Liver (tissue), 8 donors: ENCODE measurements at regions not wholly inside any gene's neighbourhood (a gene's known extent, or its start where the extent isn't known, plus 50 kb on each side); places are given as distances from the start of the nearest gene placed in this dataset.

Experiments used
- DNase-seq: peaks from one replicate; pipeline ENCODE4 v3.0.0-alpha.2; 2017; ENCODE audit warnings: low spot score
- H3K27ac ChIP-seq, 2 donors: one replicate each; pipeline ENCODE4 v1.7.0; 2013; ENCODE audit warnings: inconsistent platforms in 2 of 2, low read length in 2 of 2, control low read depth in 1 of 2, low read depth in 1 of 2, mild to moderate bottlenecking in 1 of 2
- H3K27me3 ChIP-seq, 4 donors: one replicate each; pipeline versions ENCODE4 v1.6.1 to v1.7.0; 2013; ENCODE audit warnings: low read length in 3 of 4, inconsistent platforms in 1 of 4, mild to moderate bottlenecking in 1 of 4, moderate library complexity in 1 of 4; ENCODE audit not compliant: control insufficient read depth in 4 of 4, insufficient read depth in 4 of 4
- H3K36me3 ChIP-seq, 4 donors: one replicate each; pipeline versions ENCODE4 v1.6.1 to v1.7.0; 2013; ENCODE audit warnings: low read length in 3 of 4, mild to moderate bottlenecking in 3 of 4, low read depth in 1 of 4, moderate library complexity in 1 of 4; ENCODE audit not compliant: control insufficient read depth in 4 of 4, insufficient read depth in 3 of 4
- H3K4me1 ChIP-seq, 4 donors: one replicate each; pipeline versions ENCODE4 v1.6.1 to v1.7.0; 2013; ENCODE audit warnings: low read length in 3 of 4, mild to moderate bottlenecking in 3 of 4, moderate library complexity in 1 of 4; ENCODE audit not compliant: control insufficient read depth in 4 of 4, insufficient read depth in 4 of 4
- H3K4me3 ChIP-seq, 3 donors: one replicate each; pipeline versions ENCODE4 v1.6.1 to v1.7.0; 2013; ENCODE audit warnings: low read length in 3 of 3, control low read depth in 1 of 3, low read depth in 1 of 3, mild to moderate bottlenecking in 1 of 3
- H3K9ac ChIP-seq, 2 donors: one replicate each; pipeline ENCODE4 v1.7.0; 2013; ENCODE audit warnings: low read length in 2 of 2, mild to moderate bottlenecking in 2 of 2, moderate library complexity in 2 of 2, control low read depth in 1 of 2, low read depth in 1 of 2
- H3K9me3 ChIP-seq, 4 donors: one replicate each; pipeline versions ENCODE4 v1.6.1 to v1.7.0; 2013; ENCODE audit warnings: low read length in 3 of 4; ENCODE audit not compliant: control insufficient read depth in 4 of 4
- CTCF ChIP-seq: fragments of 150-350 bp; IDR thresholded peaks from 2 replicates; pipeline ENCODE4 v1.5.1; 2017; ENCODE audit warnings: improper control_type of control experiment, low read depth, low read length; ENCODE audit not compliant: missing input control
- EGR1 ChIP-seq, 2 donors: IDR thresholded peaks; 2 replicates each; pipeline ENCODE4 v1.6.1; 2016 to 2018; ENCODE audit warnings: antibody characterized with exemption in 2 of 2, low read depth in 2 of 2
- FOXA2 ChIP-seq: IDR thresholded peaks from 2 replicates; pipeline ENCODE4 v1.6.1; 2016; ENCODE audit warnings: antibody characterized with exemption
- GABPA ChIP-seq, 2 donors: IDR thresholded peaks in 1 of 2; conservative IDR thresholded peaks in 1 of 2; 2 replicates each; pipeline ENCODE4 v1.6.1; 2016; ENCODE audit warnings: antibody characterized with exemption in 2 of 2, mild to moderate bottlenecking in 1 of 2, moderate library complexity in 1 of 2
- HNF4A ChIP-seq, 2 donors: conservative IDR thresholded peaks; 2 replicates each; pipeline ENCODE4 v1.6.1; 2016; ENCODE audit warnings: antibody characterized with exemption in 2 of 2, mild to moderate bottlenecking in 2 of 2
- JUND ChIP-seq, 2 donors: IDR thresholded peaks; 2 replicates each; pipeline ENCODE4 v1.6.1; 2016; ENCODE audit warnings: antibody characterized with exemption in 2 of 2
- MAX ChIP-seq: IDR thresholded peaks from 2 replicates; pipeline ENCODE4 v1.6.1; 2016; ENCODE audit warnings: antibody characterized with exemption
- NR2F2 ChIP-seq: IDR thresholded peaks from 2 replicates; pipeline ENCODE4 v1.6.1; 2016; ENCODE audit warnings: antibody characterized with exemption
- RAD21 ChIP-seq, 2 donors: IDR thresholded peaks; 2 replicates each; pipeline ENCODE4 v1.6.1; 2016; ENCODE audit warnings: antibody characterized with exemption in 2 of 2, mild to moderate bottlenecking in 2 of 2
- REST ChIP-seq: IDR thresholded peaks from 2 replicates; pipeline ENCODE4 v1.6.1; 2016; ENCODE audit warnings: antibody characterized with exemption, mild to moderate bottlenecking
- RXRA ChIP-seq, 2 donors: IDR thresholded peaks; 2 replicates each; pipeline ENCODE4 v1.6.1; 2017 to 2018; ENCODE audit warnings: antibody characterized with exemption in 2 of 2, mild to moderate bottlenecking in 1 of 2
- SP1 ChIP-seq: IDR thresholded peaks from 2 replicates; pipeline ENCODE4 v1.6.1; 2018; ENCODE audit warnings: antibody characterized with exemption, mild to moderate bottlenecking
- TAF1 ChIP-seq: conservative IDR thresholded peaks from 2 replicates; pipeline ENCODE4 v1.6.1; 2016; ENCODE audit warnings: antibody characterized with exemption, mild to moderate bottlenecking
- YY1 ChIP-seq: IDR thresholded peaks from 2 replicates; pipeline ENCODE4 v1.6.1; 2016; ENCODE audit warnings: antibody characterized with exemption, mild to moderate bottlenecking
- ZBTB33 ChIP-seq: IDR thresholded peaks from 2 replicates; pipeline ENCODE4 v1.6.1; 2016; ENCODE audit warnings: antibody characterized with exemption
- WGBS: extraction: QIAGEN DNeasy Blood & Tissue Kit; methylation state at CpG from one replicate; pipeline ENCODE4 v1.1.7; 2013; 5-methylcytosine and 5-hydroxymethylcytosine counted together
- TF ChIP-seq, protein P1 (sequence below): IDR thresholded peaks from 2 replicates; pipeline ENCODE4 v1.6.1; 2016; ENCODE audit warnings: antibody characterized with exemption
- donor health status: healthy.
- donor health status: healthy.
- donor health status: healthy.
- donor health status: healthy.
- donor health status: healthy.

- WGBS, result 69% methylated on average over 2 of the region's 2 CpGs
These were observed 296.3 kb downstream of the GPAM start for GRCh38 chr10:111887266-111887665.

More at GRCh38 chr10:111887266-111887665, 296.3 kb downstream of the GPAM start:
- no peak for TF ChIP-seq RAD21 (IDR thresholded peaks at IDR 0.05)
- TF ChIP-seq HNF4A (conservative IDR thresholded peaks at IDR 0.05), result no peak
- TF ChIP-seq EGR1 (IDR thresholded peaks at IDR 0.05; ENCODE audit: low read depth in 2 of 2), result no peak
- no peak for TF ChIP-seq CTCF
- TF ChIP-seq MAX, result no peak
- no peak for TF ChIP-seq YY1
- TF ChIP-seq RXRA (IDR thresholded peaks at IDR 0.05), result no peak
- no peak for TF ChIP-seq GABPA (IDR thresholded peaks at IDR 0.05 in 1 of 2, conservative IDR thresholded peaks at IDR 0.05 in 1 of 2)
- no peak for TF ChIP-seq JUND (IDR thresholded peaks at IDR 0.05)
- TF ChIP-seq NR2F2, result no peak
- no peak for TF ChIP-seq TAF1
- TF ChIP-seq ZBTB33, result no peak
- no peak for TF ChIP-seq FOXA2
- TF ChIP-seq, protein P1, sequence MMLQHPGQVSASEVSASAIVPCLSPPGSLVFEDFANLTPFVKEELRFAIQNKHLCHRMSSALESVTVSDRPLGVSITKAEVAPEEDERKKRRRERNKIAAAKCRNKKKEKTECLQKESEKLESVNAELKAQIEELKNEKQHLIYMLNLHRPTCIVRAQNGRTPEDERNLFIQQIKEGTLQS, result no peak
- TF ChIP-seq SP1, result no peak
- TF ChIP-seq REST, result no peak
- Histone ChIP-seq H3K36me3 (no peaks in the 10 kb centered on the region), H3K9me3 (peaks cover 2 to 13% (median 5%) of the 10 kb centered on the region in 4 donors), H3K4me1 (no peaks in the 10 kb centered on the region), H3K9ac (no peak overlapping the region), H3K27ac (no peak overlapping the region), H3K27me3 (no peaks in the 10 kb centered on the region), H3K4me3 (no peak overlapping the region)
- DNase-seq, result no peak
